ES-I3 (cell line): ENCODE measurements at regions not wholly inside any gene's neighbourhood (a gene's known extent, or its start where the extent isn't known, plus 50 kb on each side); places are given as distances from the start of the nearest gene placed in this dataset.

Experiments used
- H3K36me3 ChIP-seq: 2 replicates; pipeline ENCODE4 v1.6.1; 2013; ENCODE audit warnings: mild to moderate bottlenecking, low read length, control low read depth, moderate library complexity; ENCODE audit not compliant: insufficient read depth
- H3K4me1 ChIP-seq: 2 replicates; pipeline ENCODE4 v1.6.1; 2013; ENCODE audit warnings: mild to moderate bottlenecking, control low read depth, low read length; ENCODE audit not compliant: insufficient read depth
- H3K9ac ChIP-seq: 2 replicates; pipeline ENCODE4 v1.6.1; 2013; ENCODE audit warnings: low read depth, mild to moderate bottlenecking, low read length, moderate library complexity
- H3K9me3 ChIP-seq: 2 replicates; pipeline ENCODE4 v1.6.1; 2013; ENCODE audit warnings: mild to moderate bottlenecking, low read length, moderate library complexity; ENCODE audit not compliant: control insufficient read depth, insufficient read depth

DNA sequence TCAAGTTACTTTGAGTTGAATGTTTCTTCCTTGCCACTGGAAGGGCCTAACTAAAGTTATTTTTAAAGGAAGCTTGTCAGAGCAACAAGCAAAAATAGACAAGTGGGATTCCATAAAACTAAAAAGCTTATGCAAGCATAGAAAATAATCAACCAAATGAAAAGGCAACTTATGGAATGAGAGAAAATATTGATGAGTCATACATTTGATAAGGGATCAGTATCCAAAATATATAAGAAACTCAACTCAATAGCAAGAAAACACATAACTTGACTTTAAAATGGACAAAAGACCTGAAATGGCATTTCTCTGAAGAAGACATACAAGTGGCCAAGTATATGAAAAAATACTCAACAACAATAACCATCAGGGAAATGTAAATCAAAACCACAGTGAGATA is 264.5 kb upstream of the UBASH3B start:
- H3K9me3 ChIP-seq = no peaks in the 10 kb centered on the region
- H3K4me1 ChIP-seq = no peaks in the 10 kb centered on the region
- no peaks in the 10 kb centered on the region for H3K36me3 ChIP-seq
- H3K9ac ChIP-seq = no peak overlapping the region

DNA sequence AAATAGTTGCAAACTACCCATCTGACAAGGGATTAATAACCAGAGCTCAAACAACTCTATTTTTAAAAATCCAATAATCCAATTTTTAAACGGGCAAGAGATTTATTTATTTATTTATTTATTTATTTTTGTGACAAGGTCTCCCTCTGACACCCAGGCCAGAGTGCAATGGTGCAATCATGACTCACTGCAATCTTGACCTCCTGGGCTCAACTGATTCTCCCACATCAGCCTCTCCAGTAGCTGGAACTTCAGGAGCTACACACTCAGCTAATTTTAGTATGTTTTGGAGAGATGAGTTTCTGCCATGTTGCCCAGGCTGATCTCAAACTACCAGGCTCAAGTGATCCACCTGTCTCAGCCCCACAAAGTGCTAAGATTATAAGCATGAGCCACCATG is 267.2 kb upstream of the BLID start:
- no peaks in the 10 kb centered on the region for H3K4me1 ChIP-seq
- H3K9ac ChIP-seq = no peak overlapping the region
- no peaks in the 10 kb centered on the region for H3K36me3 ChIP-seq
- no peaks in the 10 kb centered on the region for H3K9me3 ChIP-seq

DNA sequence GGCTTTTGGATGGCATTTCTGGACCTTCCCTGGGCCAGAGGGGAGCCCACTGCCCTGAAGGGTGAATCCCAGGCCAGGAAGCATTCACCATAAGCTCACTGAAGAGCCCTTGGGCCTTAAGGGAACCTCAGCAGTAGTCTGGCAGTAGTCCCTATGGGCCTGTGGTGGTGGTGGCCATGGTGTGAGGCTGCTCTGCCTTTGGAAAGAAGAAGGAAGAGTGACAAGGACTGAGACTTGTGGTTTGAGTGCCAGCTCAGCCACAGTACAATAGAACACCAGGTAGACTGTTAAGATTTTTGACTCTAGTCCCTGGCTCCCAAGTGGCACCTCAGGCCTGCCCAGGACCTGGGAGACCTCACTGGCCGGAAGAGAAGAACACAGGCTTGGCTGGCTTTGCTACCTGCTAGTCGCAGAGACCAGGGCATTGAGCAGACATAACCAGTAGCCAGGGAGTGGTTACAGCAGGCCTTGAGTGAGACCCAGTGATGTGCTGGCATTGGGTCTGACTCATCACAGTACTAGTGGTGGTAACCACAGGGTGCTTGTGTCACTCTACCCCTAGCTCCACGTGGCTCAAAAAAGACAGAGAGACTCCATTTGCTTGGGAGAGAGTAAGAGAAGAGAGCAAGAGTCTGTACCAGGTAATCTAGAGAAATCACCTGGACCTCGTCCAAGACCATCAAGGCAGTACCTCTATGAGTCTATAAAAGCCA is 259.8 kb upstream of the BLID start:
- H3K9ac ChIP-seq = no peak overlapping the region
- H3K4me1 ChIP-seq = no peaks in the 10 kb centered on the region
- H3K9me3 ChIP-seq = no peaks in the 10 kb centered on the region
- no peaks in the 10 kb centered on the region for H3K36me3 ChIP-seq

DNA sequence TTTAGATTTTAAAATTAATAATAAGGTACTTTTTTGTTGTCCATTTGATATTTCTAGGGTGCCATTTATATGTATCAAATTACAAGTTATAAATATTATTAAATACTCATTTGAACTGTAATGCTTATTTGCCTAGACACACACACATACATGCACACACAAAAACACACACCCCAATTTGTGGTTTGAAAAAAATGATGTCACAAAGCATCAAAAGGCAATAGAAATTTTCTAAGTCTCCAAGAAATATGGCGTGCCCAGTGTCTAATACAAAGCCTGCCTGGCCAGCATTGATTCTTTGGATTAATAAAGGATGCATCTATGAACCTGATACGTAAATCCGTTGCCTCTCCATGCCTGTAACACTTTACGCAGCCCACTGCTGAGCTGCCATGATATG is 252.8 kb upstream of the BLID start:
- Histone ChIP-seq H3K4me1 (peaks cover 13% of the 10 kb centered on the region; the same call in 1 of the 2 replicates), H3K9me3 (no peaks in the 10 kb centered on the region), H3K36me3 (no peaks in the 10 kb centered on the region), H3K9ac (no peak overlapping the region)

DNA sequence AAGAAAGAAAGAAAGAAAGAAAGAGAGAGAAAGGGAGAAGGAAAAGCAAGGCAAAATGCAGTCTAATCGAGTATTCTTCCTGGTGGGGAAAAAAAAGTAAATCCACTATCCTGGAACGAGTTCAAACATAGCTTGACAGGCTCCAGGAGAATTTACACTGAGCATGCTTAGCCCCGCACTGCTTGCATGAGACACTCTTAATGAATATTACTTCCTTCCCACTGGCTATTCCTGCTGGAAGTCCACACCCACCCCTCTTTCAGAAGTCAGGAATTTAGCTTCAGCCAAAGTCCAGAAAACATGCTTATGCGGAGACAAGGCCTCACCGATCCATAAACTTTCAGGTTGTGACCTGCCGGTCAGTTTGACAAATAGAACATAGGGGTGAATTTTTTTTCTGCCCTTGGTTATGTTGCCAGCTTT is 251.8 kb upstream of the BLID start:
- peaks cover 13% of the 10 kb centered on the region; the same call in 1 of the 2 replicates for H3K4me1 ChIP-seq
- no peaks in the 10 kb centered on the region for H3K36me3 ChIP-seq
- H3K9ac ChIP-seq = no peak overlapping the region
- no peaks in the 10 kb centered on the region for H3K9me3 ChIP-seq

DNA sequence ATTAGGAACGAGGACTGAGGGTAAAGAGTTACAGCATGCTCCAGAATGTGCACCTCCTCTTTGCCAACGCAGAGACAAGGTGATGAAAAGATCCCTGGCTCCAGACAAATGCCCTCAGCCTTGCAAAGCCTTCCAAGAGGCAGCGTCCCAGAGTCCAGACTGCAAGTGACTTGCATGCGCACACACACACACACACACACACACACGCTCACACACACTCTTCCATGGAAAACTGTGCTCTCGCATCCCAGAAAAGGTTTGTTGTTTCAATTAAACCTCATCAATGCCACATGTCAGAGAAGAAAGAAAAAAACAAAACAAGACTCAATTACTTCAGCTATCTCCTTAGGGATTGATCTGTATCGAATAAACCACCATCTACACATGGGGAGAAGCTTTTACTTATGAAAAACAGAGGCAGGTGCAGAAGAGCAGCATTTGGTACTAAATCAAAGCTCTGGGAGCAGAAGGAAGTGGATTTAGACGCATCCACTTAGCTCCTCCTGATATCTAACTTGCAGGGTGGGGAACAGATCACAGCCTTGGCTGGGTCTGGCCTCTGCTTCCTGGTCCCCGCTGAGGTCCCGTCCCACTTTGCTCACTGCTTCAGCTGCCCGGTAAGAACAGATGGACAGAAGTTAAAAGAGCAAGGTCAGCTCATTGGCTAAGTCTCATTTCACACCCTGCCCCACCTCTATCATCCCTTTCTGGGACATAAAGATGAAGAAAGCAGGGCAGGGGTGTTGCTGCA is 249.8 kb upstream of the BLID start:
- Histone ChIP-seq H3K4me1 (peaks cover 13% of the 10 kb centered on the region; the same call in 1 of the 2 replicates), H3K36me3 (no peaks in the 10 kb centered on the region), H3K9me3 (no peaks in the 10 kb centered on the region), H3K9ac (no peak overlapping the region)

DNA sequence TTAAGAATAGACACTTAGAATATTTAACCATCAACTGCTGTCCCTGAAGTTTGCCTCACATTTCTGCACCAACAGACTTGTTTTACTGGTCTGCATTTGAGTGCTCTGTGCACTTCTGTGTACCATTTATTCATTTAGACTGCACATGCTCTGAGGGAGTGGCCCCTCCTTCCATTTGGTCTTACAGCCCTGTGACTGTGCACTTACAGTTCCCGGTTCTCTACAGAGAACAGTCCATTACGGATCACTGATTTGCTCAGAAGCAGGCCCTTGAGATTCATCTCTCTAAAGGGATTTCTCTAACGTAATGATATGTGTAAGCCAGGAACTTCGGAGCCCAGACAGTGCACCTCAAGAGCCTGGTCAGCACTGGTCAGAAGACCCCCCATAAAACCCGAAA is 247.3 kb upstream of the BLID start:
- H3K9me3 ChIP-seq = no peaks in the 10 kb centered on the region
- peaks cover 13% of the 10 kb centered on the region; the same call in 1 of the 2 replicates for H3K4me1 ChIP-seq
- H3K9ac ChIP-seq = no peak overlapping the region
- no peaks in the 10 kb centered on the region for H3K36me3 ChIP-seq

DNA sequence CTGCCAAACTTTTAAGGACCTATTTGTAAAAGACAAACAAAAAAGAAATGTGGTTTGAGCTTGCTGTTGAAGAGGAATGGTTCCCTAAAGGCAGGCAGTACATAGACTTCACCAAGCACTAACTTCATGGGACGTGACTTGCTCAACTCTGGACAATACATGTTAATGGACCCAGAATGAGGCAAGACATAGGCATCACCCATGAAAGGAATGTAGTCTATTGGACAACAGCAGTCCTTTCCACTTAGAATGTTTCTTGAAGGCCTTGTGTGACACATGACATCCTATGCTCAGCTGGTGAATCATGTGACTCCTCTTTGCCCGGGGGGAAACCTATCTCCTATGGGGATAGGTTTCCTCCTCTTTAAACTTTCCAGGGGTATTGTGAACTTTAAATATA is 246.4 kb upstream of the BLID start:
- H3K9me3 ChIP-seq = no peaks in the 10 kb centered on the region
- no peak overlapping the region for H3K9ac ChIP-seq
- H3K36me3 ChIP-seq = no peaks in the 10 kb centered on the region
- H3K4me1 ChIP-seq = peaks cover 9% of the 10 kb centered on the region; the same call in 1 of the 2 replicates

DNA sequence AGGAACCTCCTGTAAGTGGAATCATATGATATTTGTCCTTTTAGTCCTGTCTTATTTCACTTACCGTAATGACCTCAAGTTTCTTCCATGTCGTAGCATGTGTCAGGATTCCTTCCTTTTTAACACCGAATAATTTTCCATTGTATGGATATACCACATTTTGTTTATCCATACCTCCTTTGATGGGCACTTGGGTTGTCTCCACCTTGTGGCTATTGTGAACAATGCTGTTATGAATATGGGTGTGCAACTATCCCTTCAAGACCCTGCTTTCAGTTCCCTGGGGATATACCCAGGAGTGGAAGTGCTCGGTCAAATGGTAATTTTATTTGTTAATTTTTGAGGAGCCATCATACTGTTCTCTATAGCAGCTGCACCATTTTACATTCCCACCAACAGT is 244.9 kb upstream of the BLID start:
- H3K9ac ChIP-seq = no peak overlapping the region
- no peaks in the 10 kb centered on the region for H3K36me3 ChIP-seq

DNA sequence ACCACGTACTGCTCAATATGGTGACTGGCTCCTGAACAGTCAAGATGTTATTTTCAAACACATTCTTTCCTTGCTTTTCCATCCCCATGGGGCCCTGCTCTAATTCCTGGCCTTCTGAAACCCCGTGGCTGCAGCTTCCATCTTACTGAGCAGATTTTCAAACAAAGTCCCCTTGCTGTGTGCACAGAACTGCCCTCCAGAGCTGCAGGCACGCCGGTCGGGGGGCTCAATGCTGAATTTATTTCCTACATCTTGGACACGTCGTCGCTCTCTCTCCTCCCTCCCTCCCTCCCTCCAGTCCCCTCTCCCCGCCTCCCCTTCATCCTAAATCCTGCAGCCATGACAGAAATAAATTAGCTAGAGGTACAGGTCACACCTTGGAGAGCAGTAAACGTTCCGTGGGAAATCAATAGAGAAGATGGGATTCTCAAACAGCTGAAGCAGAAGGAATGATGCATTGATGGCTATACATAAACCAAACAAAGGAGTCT is 243.1 kb upstream of the BLID start:
- Histone ChIP-seq H3K36me3 (no peaks in the 10 kb centered on the region), H3K9ac (no peak overlapping the region), H3K9me3 (no peaks in the 10 kb centered on the region), H3K4me1 (no peaks in the 10 kb centered on the region)

More for the DNA sequence above, 244.9 kb upstream of the BLID start:
- H3K9me3 ChIP-seq = no peaks in the 10 kb centered on the region
- H3K4me1 ChIP-seq = peaks cover 2% of the 10 kb centered on the region; the same call in 1 of the 2 replicates

DNA sequence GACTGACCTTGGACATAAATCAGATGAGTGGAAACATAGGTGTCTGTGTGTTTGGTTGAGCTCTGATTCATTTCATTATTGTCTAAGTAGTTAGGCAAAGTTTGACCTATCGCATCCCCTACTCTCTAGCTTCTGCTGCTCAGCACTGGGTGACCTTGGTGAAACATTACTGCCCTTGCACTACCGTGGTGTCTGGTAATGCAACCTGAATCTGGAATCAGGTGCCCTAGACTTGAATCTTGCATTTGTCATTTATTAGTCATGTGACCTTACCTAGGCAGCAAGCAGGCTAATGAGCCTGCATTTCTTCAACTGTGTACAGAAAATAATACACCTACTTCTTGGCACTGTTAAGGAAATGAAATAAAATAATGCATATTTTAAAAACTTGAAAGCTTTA is 242.3 kb upstream of the BLID start:
- no peaks in the 10 kb centered on the region for H3K36me3 ChIP-seq
- no peaks in the 10 kb centered on the region for H3K4me1 ChIP-seq
- H3K9ac ChIP-seq = no peak overlapping the region
- no peaks in the 10 kb centered on the region for H3K9me3 ChIP-seq

DNA sequence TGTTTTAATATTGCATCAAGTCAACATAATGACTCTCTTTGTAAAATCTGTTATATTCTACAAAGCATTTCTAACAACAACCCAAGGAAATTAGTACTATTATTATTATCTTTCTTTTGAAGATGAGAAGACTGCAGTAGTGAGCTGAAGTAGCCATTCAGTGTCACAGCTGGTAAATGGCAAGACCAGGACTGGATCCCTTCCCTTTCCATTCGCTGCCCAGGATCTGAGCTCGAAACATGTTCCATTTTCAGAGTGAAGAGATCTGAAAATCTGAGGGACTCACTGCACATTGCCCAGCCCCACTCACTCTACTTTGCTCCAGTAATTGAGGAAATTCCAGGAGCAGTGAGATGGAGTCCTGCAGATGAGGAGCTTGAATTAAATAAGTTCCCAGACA is 240.0 kb upstream of the BLID start:
- Histone ChIP-seq H3K9me3 (no peaks in the 10 kb centered on the region), H3K36me3 (no peaks in the 10 kb centered on the region), H3K4me1 (no peaks in the 10 kb centered on the region), H3K9ac (no peak overlapping the region)

DNA sequence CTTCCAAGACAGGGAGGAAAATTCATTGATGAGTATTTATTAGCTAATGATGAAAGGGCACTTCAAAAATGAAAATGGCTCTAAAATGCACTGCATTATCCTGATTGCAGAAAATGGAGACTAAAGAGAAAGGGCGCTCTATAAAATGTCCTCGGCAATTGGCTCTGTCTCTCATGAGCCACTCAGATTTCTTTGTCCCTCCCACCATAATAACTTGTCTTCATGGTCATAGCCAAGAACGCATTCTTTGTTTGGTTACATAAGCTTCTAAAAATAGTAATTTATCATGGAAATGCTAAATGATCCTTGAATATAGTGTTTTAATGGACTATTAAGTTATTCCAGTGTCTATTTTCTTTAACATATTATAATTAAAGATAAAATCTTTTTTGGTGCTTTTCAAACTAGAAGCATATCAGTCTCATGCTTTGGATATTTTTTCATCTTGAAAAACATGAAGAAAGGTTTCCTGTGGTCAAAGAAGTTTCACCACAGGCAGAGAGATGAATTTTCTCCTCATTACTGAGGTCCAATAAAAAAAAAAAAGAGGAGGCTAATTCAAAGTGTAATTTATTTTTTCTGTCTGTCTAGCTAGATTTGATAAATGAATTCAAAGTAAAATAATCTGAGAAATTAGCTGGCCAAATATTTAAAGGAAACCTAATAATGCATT is 238.1 kb upstream of the BLID start:
- H3K9ac ChIP-seq = no peak overlapping the region
- no peaks in the 10 kb centered on the region for H3K4me1 ChIP-seq
- no peaks in the 10 kb centered on the region for H3K9me3 ChIP-seq
- H3K36me3 ChIP-seq = no peaks in the 10 kb centered on the region

DNA sequence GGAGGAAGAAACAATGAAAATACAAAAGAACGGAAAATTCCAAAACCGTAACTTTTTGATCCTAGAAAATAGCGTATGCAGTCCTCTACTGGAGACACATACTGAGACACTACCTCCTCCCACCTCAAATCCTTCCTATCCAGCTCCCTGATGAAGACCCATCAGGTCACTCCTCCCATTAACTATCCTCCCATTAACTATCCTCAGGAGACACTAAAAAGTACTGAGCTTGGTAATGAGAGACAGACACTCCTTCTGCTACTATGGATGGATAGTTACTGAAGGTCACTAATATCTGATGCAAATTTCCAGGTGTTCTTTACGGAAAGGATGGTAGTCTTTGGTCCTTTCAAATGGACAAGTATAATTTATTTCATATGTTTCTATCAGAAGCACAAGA is 237.5 kb upstream of the BLID start:
- no peak overlapping the region for H3K9ac ChIP-seq
- no peaks in the 10 kb centered on the region for H3K9me3 ChIP-seq
- no peaks in the 10 kb centered on the region for H3K36me3 ChIP-seq
- no peaks in the 10 kb centered on the region for H3K4me1 ChIP-seq
